Mesendoderm (in vitro differentiated cells): ENCODE measurements at regions not wholly inside any gene's neighbourhood (a gene's known extent, or its start where the extent isn't known, plus 50 kb on each side); places are given as distances from the start of the nearest gene placed in this dataset.
A peak's percentile ranks its signal among the peaks of the same experiment; 100 is the strongest.

ENCODE experiments used
- DNase-seq: peaks from one replicate; pipeline ENCODE4 v3.0.0; 2013
- H2AK5ac ChIP-seq: 2 replicates; pipeline ENCODE4 v1.6.1; 2013; ENCODE audit warnings: low read length, inconsistent platforms
- H2BK120ac ChIP-seq: 2 replicates; pipeline ENCODE4 v1.6.1; 2013; ENCODE audit warnings: low read depth, mild to moderate bottlenecking, low read length, moderate library complexity, mixed read lengths
- H2BK15ac ChIP-seq: replicated peaks from 2 replicates; pipeline ENCODE4 v1.6.1; 2013; ENCODE audit warnings: low read depth, mild to moderate bottlenecking, moderate library complexity
- H2BK5ac ChIP-seq: 2 replicates; pipeline ENCODE4 v1.6.1; 2013; ENCODE audit warnings: low read length, inconsistent platforms
- H3K18ac ChIP-seq: 2 replicates; pipeline ENCODE4 v1.6.1; 2013; ENCODE audit warnings: mild to moderate bottlenecking, low read length, mixed read lengths
- H3K23ac ChIP-seq: one replicate; pipeline ENCODE4 v1.6.1; 2013; ENCODE audit warnings: low read length
- H3K27ac ChIP-seq: 2 replicates; pipeline ENCODE4 v1.5.1; 2013; ENCODE audit warnings: low read depth, mild to moderate bottlenecking, inconsistent platforms, low read length, moderate library complexity
- H3K27me3 ChIP-seq: 2 replicates; pipeline ENCODE4 v1.6.1; 2013; ENCODE audit warnings: low read length, control low read depth, mild to moderate bottlenecking, inconsistent platforms; ENCODE audit not compliant: insufficient read depth, poor library complexity
- H3K36me3 ChIP-seq: 2 replicates; pipeline ENCODE4 v1.6.1; 2013; ENCODE audit warnings: low read length, inconsistent platforms; ENCODE audit not compliant: control insufficient read depth, insufficient read depth
- H3K4ac ChIP-seq: one replicate; pipeline ENCODE4 v1.6.1; 2013; ENCODE audit warnings: low read depth, mild to moderate bottlenecking, low read length, moderate library complexity
- H3K4me1 ChIP-seq: 2 replicates; pipeline ENCODE4 v1.6.1; 2013; ENCODE audit warnings: low read depth, low read length, inconsistent platforms; ENCODE audit not compliant: control insufficient read depth
- H3K4me2 ChIP-seq: 2 replicates; pipeline ENCODE4 v1.6.1; 2013; ENCODE audit warnings: low read length
- H3K4me3 ChIP-seq: 2 replicates; pipeline ENCODE4 v1.5.1; 2013; ENCODE audit warnings: mild to moderate bottlenecking, low read length
- H3K56ac ChIP-seq: one replicate; pipeline ENCODE4 v1.6.1; 2013; ENCODE audit warnings: low read length
- H3K79me1 ChIP-seq: 2 replicates; pipeline ENCODE4 v1.6.1; 2013; ENCODE audit warnings: low read length, inconsistent platforms
- H3K79me2 ChIP-seq: 2 replicates; pipeline ENCODE4 v1.6.1; 2013; ENCODE audit warnings: mild to moderate bottlenecking, low read length; ENCODE audit not compliant: control insufficient read depth, insufficient read depth
- H3K9ac ChIP-seq: 2 replicates; pipeline ENCODE4 v1.6.1; 2013; ENCODE audit warnings: low read length, inconsistent platforms
- H4K5ac ChIP-seq: one replicate; pipeline ENCODE4 v1.6.1; 2013; ENCODE audit warnings: low read length
- H4K8ac ChIP-seq: one replicate; pipeline ENCODE4 v1.6.1; 2013; ENCODE audit warnings: low read depth, mild to moderate bottlenecking, control low read depth, low read length, moderate library complexity
- WGBS: extraction: QIAGEN DNeasy Blood & Tissue Kit; methylation state at CpG from one replicate; pipeline ENCODE4 v1.1.7; 2013; ENCODE audit warnings: low lambda C conversion rate, missing lambda C conversion rate; ENCODE audit not compliant: insufficient coverage; ENCODE audit errors: extremely low coverage; 5-methylcytosine and 5-hydroxymethylcytosine counted together

- H2AK5ac ChIP-seq, result no peak overlapping the region
- H3K36me3 ChIP-seq, result no peaks in the 10 kb centered on the region
- H3K56ac ChIP-seq, result no peak overlapping the region
- no peak overlapping the region for H4K8ac ChIP-seq
- H3K23ac ChIP-seq, result no peak overlapping the region
- no peak overlapping the region for H2BK15ac ChIP-seq
- no peak overlapping the region for H3K9ac ChIP-seq
- no peak overlapping the region for H3K4me3 ChIP-seq
- DNase-seq, result no peak
- H4K5ac ChIP-seq, result no peak overlapping the region
- H3K79me1 ChIP-seq, result no peaks in the 10 kb centered on the region
- H3K27ac ChIP-seq, result no peak overlapping the region
- H3K4me2 ChIP-seq, result no peak overlapping the region
- H3K4ac ChIP-seq, result no peak overlapping the region
- no peaks in the 10 kb centered on the region for H3K79me2 ChIP-seq
- no peak overlapping the region for H3K18ac ChIP-seq
- H3K4me1 ChIP-seq, result no peaks in the 10 kb centered on the region
- no peak overlapping the region for H2BK5ac ChIP-seq
- no peak overlapping the region for H2BK120ac ChIP-seq
- no peaks in the 10 kb centered on the region for H3K27me3 ChIP-seq
These were observed 106.6 kb upstream of the DDX18 start for GRCh38 chr2:117707874-117708273.

GRCh38 chr2:117712684-117713083 lies 101.8 kb upstream of the DDX18 start:
- H2BK5ac ChIP-seq, result no peak overlapping the region
- no peak overlapping the region for H3K9ac ChIP-seq
- no peak overlapping the region for H3K4ac ChIP-seq
- no peak overlapping the region for H2BK120ac ChIP-seq
- H3K56ac ChIP-seq, result no peak overlapping the region
- no peak overlapping the region for H3K23ac ChIP-seq
- no peak overlapping the region for H2AK5ac ChIP-seq
- no peak overlapping the region for H4K8ac ChIP-seq
- H3K36me3 ChIP-seq, result no peaks in the 10 kb centered on the region
- no peak overlapping the region for H3K18ac ChIP-seq
- H3K79me1 ChIP-seq, result no peaks in the 10 kb centered on the region
- H4K5ac ChIP-seq, result no peak overlapping the region
- no peaks in the 10 kb centered on the region for H3K27me3 ChIP-seq
- H3K4me3 ChIP-seq, result no peak overlapping the region
- no peak for DNase-seq
- no peaks in the 10 kb centered on the region for H3K4me1 ChIP-seq
- H2BK15ac ChIP-seq, result no peak overlapping the region
- WGBS, result no CpG with 5 or more reads among the region's 2 CpGs
- no peaks in the 10 kb centered on the region for H3K79me2 ChIP-seq
- H3K4me2 ChIP-seq, result no peak overlapping the region
- H3K27ac ChIP-seq, result no peak overlapping the region

- no peak for DNase-seq
- Histone ChIP-seq H3K27ac (no peak overlapping the region), H3K79me1 (no peaks in the 10 kb centered on the region), H2AK5ac (no peak overlapping the region), H3K23ac (no peak overlapping the region), H3K4ac (no peak overlapping the region), H3K4me3 (no peak overlapping the region), H3K27me3 (no peaks in the 10 kb centered on the region), H3K36me3 (no peaks in the 10 kb centered on the region), H3K4me1 (no peaks in the 10 kb centered on the region), H2BK5ac (no peak overlapping the region), H2BK15ac (no peak overlapping the region), H3K4me2 (no peak overlapping the region), H3K79me2 (no peaks in the 10 kb centered on the region), H4K8ac (no peak overlapping the region), H3K56ac (no peak overlapping the region), H4K5ac (no peak overlapping the region), H3K9ac (no peak overlapping the region), H2BK120ac (no peak overlapping the region), H3K18ac (no peak overlapping the region)
- WGBS, result no CpG with 5 or more reads among the region's 6 CpGs
These were observed 100.4 kb upstream of the DDX18 start for GRCh38 chr2:117714110-117714509.

- WGBS, result no CpG with 5 or more reads among the region's 7 CpGs
- H3K79me2 ChIP-seq, result no peaks in the 10 kb centered on the region
- H3K79me1 ChIP-seq, result no peaks in the 10 kb centered on the region
- no peaks in the 10 kb centered on the region for H3K36me3 ChIP-seq
- H3K56ac ChIP-seq, result no peak overlapping the region
- DNase-seq, result no peak
- H4K5ac ChIP-seq, result no peak overlapping the region
- no peak overlapping the region for H3K18ac ChIP-seq
- H2BK120ac ChIP-seq, result no peak overlapping the region
- no peak overlapping the region for H2BK15ac ChIP-seq
- no peaks in the 10 kb centered on the region for H3K4me1 ChIP-seq
- H2AK5ac ChIP-seq, result no peak overlapping the region
- no peak overlapping the region for H3K4me2 ChIP-seq
- H3K9ac ChIP-seq, result no peak overlapping the region
- H3K23ac ChIP-seq, result no peak overlapping the region
- H3K27ac ChIP-seq, result no peak overlapping the region
- no peak overlapping the region for H3K4ac ChIP-seq
- no peak overlapping the region for H2BK5ac ChIP-seq
- H3K27me3 ChIP-seq, result no peaks in the 10 kb centered on the region
- H3K4me3 ChIP-seq, result no peak overlapping the region
- H4K8ac ChIP-seq, result no peak overlapping the region
These were observed 99.6 kb upstream of the DDX18 start for GRCh38 chr2:117714745-117715417.

GRCh38 chr2:117716505-117716904 lies 98.0 kb upstream of the DDX18 start:
- Histone ChIP-seq H3K36me3 (no peaks in the 10 kb centered on the region), H2BK5ac (no peak overlapping the region)
- no CpG with 5 or more reads among the region's 3 CpGs for WGBS

GRCh38 chr2:117717072-117717471 lies 97.4 kb upstream of the DDX18 start:
- Histone ChIP-seq H3K9ac (no peak overlapping the region), H3K4ac (no peak overlapping the region), H3K27me3 (no peaks in the 10 kb centered on the region), H2AK5ac (no peak overlapping the region), H3K23ac (no peak overlapping the region), H3K79me1 (no peaks in the 10 kb centered on the region), H2BK5ac (no peak overlapping the region), H3K18ac (no peak overlapping the region), H3K56ac (no peak overlapping the region), H3K4me1 (no peaks in the 10 kb centered on the region), H3K4me2 (no peak overlapping the region), H3K36me3 (no peaks in the 10 kb centered on the region), H3K4me3 (no peak overlapping the region), H4K8ac (no peak overlapping the region), H2BK120ac (no peak overlapping the region), H3K27ac (no peak overlapping the region), H2BK15ac (no peak overlapping the region), H4K5ac (no peak overlapping the region), H3K79me2 (no peaks in the 10 kb centered on the region)
- peak; percentile 4 for DNase-seq
- no CpG with 5 or more reads among the region's 6 CpGs for WGBS

More at GRCh38 chr2:117716505-117716904, 98.0 kb upstream of the DDX18 start:
- Histone ChIP-seq H2AK5ac (no peak overlapping the region), H2BK120ac (no peak overlapping the region), H4K8ac (no peak overlapping the region), H3K79me1 (no peaks in the 10 kb centered on the region), H3K9ac (no peak overlapping the region), H4K5ac (no peak overlapping the region), H3K27me3 (no peaks in the 10 kb centered on the region), H3K4me3 (no peak overlapping the region), H2BK15ac (no peak overlapping the region), H3K56ac (no peak overlapping the region), H3K79me2 (no peaks in the 10 kb centered on the region), H3K4ac (no peak overlapping the region), H3K27ac (no peak overlapping the region), H3K18ac (no peak overlapping the region), H3K4me1 (no peaks in the 10 kb centered on the region), H3K23ac (no peak overlapping the region), H3K4me2 (no peak overlapping the region)
- DNase-seq, result no peak
